ENCODE measurements at regions not wholly inside any gene's neighbourhood (a gene's known extent, or its start where the extent isn't known, plus 50 kb on each side); places are given as distances from the start of the nearest gene placed in this dataset.

DNA sequence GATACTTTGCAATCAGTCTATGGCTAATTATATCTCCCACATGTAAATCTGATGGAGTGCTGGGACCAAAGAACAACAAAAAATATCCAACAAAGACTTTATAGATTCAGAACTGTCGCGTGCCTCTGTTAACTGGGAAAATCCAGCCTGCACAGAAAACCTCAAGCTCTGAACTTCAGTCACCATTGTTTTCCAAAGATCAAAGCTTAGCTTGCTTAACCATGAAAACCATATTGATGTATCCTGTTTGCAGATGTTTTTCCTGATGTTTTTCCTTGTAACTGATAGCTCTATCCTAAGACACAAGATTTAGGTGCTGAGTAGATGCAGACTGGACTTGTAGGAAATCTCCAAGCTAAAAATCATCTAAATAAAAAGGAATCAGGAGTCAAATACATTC is 163.7 kb downstream of the GXYLT1 start:
- no peak for DNase-seq

DNA sequence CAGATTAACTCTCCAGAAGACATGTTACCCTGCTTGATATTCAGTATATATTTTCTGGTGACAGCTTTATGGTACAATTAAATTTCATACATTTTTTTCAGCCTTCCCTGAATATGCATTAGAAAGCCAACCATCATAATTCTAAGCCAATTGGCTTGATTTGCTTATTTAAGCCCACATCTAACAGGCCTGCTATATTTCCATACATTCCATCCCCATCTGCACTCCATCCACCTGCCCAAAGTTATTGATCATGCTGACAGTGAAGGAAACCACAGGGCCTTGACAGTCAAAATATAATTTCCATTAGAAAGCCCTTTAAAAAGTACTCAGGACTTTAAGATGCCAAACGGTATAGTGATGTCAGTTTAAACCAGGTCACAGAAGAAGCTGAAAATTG is 164.3 kb downstream of the GXYLT1 start:
- DNase-seq, result no peak

DNA sequence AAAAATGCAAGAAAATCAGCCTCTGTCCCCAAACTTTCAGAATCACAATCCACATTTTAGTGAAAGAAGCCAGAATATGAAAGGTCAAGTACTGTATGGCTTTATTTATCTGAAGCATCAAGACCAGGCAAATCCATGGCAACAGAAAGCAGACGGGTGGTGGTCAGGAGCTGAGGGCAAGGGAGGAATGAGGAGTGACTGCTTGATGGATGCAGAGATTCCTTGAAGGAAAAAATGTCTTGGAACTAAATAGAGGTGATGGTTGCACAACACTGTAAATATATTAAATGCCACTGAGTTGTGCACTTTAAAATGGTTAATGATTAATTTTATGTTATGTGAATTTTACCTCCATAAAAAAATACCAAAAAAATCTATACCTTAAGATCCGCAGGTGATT is 165.1 kb downstream of the GXYLT1 start:
- no peak for DNase-seq

DNA sequence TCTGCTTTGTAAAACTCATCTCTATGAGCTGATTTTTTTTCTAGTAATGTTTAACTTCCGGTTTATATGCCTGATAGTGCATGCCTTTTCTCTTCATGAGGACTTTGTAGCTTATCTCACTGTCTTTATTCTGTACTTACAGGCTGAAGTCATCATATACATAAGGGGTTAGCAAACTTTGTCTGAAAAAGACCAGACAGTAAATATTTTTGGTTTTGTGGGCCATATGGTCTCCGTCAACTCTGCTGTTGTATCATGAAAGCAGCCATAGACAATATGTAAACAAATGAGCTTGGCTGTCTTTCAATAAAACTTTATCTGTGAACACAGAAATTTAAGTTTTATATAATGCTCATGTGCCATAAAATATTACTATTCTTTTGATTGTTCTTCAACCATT is 172.1 kb downstream of the GXYLT1 start:
- no peak for DNase-seq

DNA sequence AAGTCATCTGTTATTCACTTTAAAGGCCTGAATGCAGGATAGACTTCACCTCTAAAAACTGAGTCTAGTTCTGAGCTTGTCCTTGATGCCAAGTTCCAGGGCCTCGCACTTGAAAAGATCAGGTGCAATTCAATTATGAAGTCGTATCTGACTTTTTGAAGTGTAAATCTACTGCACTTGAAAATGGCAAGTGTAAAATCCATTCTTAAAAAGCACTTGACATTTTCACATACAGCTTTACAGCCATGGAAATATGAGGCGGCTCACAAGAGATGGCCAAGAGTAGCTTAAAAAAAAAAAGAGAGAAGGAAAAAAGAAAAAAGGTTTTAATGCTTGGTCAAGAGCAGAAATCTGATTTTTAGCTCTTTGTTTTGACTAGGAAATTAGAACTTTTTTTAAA is 172.5 kb downstream of the GXYLT1 start:
- DNase-seq, result peak; percentile 65

DNA sequence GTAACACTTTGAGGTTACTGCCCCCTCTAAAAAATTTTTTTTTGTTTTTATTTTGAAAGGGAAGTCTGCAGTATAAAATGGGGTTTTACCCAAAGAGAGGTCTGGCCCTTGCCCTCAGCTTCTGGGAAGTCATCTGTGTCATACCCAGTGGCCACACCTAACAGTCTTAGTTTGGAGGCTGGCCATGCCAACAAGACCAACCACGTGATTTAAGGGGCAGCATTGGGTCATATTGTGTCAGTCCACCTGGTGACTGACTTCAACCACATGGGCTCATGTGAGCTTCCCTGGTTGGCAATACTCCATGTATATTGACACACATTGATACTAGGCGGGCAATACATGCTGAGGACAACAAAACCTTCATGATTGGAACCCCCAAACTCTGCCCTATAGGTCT is 173.9 kb downstream of the GXYLT1 start:
- no peak for DNase-seq

DNA sequence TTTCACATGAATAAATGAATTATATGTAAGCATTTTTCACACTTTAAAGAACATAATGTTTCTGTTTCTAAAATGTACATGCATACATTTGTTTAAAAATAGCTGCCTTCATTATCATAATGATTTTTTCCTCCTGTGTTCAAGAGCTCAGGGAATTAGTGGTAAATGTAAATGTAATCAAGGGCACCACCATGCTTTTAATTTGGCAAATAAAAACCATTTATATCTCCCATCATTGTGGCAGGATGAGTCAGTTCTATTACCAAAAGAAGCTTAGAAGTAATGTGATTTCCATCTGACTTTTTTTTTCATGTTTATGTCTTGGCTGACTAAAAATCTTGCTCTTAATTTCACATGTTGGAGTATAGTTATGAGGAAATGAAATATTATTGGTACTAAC is 176.1 kb downstream of the GXYLT1 start:
- no peak for DNase-seq

DNA sequence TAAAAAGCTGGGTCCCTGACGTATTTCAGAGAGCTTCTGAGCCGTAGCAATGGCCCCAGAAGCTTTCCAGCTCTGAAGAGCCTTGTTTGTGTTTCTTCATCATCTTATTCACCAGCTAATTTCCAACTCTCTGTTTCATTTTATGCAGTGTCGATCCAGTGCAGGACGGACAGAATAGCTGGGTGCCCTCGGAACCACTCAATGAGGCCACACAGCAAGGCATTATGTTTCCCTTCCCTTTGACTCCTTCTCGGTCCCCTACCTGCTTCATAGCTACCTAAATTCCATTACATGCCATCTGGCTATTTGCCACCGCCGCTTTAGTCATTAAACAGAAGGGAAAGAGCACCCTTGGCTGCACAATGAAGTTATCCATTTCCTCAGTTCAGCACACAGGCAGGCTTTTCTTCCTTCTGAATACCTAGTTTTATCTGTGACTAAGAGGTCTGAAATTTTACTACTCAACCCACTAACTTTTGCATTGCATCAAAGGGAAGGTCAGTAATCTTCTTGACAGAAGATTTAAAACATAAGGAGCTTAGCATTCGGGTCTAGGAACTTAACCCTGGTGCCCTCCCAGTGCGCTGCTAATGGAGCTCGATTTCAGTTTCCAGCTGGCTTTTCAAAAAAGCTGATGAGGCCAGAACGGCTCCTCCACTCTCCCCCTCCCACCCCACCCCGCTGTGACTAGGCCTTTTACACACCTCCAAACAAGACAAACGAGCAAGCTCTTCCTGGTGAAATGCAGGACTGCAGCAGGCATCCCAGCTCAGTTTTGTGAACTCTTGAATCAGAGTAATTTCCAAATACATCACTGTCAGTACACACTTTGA is 176.8 kb downstream of the GXYLT1 start:
- DNase-seq, result peak; percentile 64

DNA sequence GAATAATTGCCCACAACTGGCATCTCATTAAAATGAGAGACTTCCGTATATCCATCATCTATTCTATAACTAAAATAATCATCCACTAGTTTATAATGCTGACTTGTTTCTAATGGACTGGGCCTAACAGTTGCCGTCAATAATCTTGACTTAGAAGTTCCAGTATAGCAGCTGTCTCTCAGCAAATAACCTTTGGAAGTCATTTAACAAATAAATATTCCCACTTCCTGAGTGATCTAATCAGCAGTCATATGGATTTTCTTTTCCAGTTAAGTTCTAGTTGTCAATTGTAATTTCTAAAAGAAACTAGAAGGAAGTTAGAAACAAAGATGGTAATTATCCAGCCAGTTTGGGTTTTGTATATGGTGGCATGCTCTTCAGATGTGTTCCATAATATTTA is 177.8 kb downstream of the GXYLT1 start:
- no peak for DNase-seq

DNA sequence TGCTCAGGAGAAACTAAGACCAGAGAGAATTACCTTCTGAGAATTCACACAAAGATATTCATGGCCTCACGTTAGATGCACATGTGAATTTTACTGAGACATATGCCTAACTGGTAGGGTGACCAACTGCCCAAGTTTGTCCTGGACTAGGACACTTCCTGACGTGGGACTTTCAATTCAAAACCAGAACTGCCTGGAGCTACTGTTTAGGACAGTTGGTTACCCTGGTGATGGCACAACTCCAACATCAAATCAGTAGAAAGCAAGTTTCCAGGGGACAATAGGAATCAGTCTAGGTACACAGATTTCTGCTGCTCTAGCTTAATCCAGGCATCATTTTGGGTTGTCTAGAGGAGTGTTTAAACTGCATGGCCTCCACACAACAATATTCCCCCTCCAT is 178.7 kb downstream of the GXYLT1 start:
- DNase-seq, result no peak

DNA sequence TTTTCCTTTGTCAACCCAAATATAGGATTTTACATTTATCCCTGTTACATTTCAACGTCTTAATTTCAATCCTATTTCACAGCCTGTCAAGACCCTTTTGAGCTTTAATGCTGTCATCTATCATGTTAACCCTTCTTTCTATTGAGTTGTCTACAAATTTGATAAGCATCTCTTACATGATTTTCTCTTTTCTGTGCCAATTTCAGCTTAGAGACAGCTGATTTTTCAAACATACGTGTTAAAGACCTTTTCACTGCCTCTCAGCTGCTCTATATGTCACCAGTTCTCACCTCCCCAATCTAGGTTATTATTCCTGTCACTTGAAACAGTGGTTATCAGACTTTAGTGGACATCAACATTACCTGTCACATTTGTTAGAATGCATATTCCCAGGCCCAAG is 181.3 kb downstream of the GXYLT1 start:
- DNase-seq, result no peak

DNA sequence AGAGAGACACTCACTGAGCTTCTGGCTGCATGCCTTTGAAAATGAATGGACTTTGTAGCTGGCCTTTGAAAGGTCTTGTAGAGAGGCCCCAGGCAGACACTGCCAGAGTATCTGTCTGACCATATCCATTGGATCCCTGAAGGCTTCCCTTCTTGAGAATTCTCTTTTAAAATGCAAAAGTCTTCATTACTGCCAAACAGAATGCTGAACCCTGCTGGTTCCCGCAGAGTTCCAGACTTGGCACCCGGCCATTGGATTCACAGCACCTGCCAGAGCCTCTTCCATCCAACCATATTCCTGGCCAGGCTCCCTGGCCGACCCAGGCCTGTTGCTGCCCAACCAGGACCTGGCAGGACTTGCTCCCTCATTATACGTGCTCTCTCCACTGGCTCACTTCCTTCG is 182.5 kb downstream of the GXYLT1 start:
- peak; percentile 56 for DNase-seq

DNA sequence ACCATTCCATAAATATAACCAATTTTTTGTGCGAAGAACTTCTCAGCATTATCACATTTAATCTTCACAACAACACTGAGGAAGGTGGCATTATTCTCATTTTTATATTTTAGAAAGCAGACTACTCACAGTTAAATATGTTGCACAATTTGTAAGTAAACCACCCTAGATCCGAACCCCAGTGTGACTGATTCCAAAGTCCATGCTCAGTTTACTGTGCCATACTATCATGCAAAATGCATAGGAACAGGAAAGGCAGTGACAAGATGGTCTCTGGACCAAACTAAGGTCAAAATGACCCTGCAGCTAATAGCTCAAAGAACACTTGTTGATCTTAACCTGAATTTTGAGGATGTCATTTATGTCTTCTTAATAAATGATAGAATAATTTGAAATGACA is 185.4 kb downstream of the GXYLT1 start:
- no peak for DNase-seq

DNA sequence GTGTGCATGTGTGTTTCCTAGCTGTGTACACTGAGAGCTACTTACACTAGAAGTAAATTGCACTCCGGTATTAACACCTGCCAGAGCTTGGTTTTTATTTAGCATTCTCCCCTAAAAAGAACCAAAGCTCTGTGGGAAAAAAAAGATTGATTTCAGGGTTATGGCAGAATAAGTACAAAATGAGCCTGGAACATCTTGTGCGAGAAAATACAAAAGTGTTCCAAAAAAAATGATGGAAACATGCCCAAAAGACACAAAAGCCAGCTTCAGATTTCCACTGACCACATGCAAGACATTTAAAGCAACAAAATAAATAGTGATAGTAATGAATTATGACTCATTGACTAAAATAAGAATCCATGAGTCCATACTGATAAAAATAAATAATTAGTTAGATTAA is 188.3 kb downstream of the GXYLT1 start:
- no peak for DNase-seq

DNA sequence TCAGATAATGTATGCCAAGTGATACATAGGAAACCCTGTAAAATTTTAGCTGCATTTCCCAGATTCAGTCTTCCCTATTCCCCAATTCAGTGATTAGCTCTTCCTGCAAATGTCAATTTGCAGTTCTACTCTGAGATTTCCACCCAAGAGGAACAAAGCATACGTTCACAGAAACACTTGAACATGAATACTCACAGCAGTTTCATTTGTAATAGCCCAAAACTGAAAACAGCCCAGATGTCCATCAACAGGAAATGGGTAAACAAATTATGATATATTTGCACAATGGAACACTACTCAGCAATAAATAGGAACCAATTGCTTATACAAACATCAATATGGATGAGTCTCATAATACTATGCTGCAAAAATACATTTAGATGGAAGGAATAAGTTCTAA is 194.2 kb downstream of the GXYLT1 start:
- DNase-seq, result no peak

DNA sequence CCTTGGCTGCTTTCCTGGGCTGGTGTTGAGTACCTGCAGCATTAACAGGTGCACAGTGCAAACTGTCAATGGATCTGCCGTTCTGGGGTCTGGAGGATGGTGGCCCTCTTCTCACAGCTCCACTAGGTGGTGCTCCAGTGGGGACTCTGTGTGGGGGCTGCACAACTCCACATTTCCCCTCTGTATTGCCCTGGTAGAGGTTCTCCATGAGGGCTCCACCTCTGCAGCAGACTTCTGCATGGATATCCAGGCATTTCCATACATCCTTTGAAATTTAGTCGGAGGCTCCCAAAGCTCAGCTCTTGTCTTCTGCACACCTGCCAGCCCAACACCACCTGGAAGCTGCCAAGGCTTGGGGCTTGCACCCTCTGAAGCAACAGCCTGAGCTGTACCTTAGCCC is 198.6 kb downstream of the GXYLT1 start:
- DNase-seq, result no peak

DNA sequence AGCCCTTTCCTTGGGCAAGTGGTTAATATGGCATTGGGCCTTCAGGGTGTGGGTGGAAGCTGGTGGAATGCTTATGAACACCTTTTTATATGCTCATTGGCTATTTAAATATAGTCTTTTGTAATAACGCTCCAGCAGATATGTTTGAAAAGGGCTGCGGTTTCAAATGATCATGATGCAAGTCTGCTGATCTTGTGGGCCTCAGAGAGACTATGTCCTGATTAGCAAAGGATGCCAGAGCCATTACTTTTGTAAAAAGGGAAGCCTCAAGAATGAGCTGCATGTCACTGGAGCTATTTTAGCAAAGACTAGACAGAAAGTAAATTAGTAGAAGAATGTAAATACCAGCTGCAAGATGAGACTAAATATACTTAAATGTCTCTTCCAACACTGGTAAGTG is 200.5 kb downstream of the GXYLT1 start:
- no peak for DNase-seq

DNA sequence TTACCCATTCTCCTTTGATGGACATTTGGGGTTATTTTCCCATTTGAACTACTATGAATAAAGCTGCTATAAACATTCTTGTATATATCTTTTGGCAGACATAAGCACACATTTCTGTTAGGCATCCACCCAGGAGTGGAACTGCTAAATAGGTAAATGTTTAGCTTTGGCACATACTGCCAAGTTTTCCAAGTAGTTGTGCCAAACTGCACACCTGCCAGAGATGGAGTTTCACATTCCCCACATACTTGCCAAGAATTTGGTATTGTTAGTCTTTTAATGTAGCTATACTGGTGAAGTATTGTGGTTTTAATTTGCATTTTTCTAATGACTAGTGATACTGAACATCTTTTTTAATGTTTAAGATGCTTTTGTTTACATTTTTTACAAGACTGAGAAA is 201.0 kb downstream of the GXYLT1 start:
- no peak for DNase-seq

DNA sequence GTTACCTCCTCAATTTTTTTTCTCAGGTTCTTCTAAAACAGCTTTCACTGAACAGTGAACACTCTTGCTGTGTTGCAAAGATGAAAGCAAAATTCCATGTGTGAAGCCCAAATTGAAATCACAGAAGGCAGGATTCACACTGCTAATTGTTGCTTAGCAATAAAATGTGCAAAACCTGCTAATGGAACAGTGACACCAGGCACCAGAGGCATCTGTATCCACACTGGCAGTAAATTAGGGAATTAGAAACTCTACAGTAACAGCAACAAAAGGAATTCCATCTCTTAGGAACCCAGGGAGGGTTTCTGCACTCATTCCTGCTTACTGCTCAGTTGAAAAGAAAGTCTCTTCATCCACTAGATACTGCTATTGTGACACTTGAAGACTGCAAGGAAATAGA is 202.3 kb downstream of the GXYLT1 start:
- no peak for DNase-seq

DNA sequence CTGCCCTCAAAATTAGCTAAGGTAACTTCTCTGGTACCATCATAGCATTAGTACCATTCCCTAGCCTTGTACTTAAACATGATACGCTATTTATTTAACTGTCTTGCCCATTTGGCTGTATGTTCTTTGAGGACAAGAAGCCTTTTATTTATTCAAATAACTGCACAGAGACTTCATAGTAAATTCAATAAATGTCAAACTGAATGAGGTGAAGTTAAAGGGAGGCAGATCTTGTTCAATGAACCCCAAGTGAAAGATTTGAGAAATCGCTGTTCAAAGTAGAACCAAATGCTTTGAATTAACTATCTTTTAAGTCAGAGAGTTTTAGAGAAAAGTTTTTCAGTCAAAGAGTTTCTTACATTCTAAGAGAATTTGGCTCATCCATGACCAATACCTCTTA is 203.6 kb downstream of the GXYLT1 start:
- no peak for DNase-seq

DNA sequence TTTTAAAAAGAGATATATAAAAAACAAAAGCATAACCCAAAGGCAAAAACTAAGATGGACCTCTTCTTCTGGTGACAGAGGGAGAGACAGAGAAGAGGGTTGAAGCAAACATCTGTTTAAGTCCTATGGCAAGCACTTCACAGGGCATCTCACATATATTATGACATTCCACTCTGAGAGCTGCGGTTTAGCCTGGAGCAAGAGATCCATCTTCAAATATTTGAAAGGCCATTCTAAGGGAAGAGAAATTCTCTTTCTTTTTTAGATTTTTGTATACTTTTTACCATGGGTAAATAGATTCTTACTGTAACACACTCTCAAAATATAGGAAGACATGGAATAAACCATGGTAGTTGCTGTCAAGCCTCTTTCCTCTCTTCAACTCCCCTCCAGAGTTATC is 204.1 kb downstream of the GXYLT1 start:
- no peak for DNase-seq

DNA sequence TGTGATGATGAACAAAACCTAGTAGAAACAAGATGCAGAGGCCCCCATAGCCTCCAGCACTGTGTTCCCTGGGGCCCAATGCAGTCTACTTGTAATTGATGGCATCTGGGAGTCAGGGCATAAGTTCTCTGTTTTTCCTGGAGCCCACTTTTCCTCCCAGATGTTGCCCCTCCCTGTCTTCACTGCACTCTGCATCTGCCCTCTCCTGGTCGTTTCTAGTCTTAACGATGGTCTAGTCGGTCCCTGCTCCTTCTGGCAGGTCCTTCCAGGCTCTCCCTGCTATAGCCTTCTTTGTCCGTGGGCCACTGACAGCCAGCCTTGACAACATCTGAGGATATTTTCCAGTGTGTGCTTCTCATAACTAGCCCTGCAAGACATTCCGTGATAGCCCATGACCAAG is 208.3 kb downstream of the GXYLT1 start:
- DNase-seq, result no peak

DNA sequence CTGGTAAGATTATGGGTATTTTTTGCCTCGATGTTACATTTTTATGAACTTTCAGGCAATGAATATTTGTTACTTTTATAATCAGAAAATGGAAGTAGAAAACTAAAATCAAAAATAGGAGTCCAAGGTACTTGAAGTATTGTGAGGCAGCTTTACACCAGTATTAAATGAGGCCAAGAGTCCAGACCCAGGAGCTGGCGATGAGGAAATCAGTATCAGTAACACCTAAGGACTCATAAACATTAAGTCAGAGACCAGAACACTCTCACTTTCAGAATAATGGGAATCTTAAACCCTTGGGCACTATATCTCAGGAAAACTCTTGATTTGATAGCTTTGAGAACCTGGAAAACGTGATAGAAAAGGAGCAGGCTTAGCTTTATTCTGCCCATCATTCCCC is 208.8 kb downstream of the GXYLT1 start:
- no peak for DNase-seq

DNA sequence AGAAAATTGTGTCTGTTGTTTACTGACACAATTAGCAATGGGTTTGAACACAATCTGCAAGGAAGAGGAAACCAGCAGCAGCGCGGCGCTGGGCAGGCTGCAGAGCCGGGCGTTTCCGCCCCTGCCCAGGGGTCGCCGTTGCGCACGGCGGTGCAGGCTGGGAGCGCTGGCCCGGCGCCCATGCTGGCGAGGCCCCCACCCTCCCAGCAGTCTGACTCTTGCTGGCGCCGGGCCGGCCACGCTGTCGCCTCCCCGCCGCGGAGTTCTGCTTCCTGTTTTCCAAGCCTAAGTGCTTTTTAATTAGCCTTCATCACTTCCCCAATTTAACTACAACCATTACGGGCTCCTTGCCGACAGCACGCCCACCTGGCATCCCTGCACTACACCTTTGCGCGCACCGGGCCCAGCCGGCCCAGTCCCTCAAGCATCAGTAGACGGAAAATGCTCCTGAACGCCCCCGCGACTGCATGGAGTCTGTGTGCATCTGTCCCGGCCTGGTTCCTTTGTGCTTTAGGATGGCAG is 212.1 kb downstream of the GXYLT1 start:
- peak; percentile 95 for DNase-seq

DNA sequence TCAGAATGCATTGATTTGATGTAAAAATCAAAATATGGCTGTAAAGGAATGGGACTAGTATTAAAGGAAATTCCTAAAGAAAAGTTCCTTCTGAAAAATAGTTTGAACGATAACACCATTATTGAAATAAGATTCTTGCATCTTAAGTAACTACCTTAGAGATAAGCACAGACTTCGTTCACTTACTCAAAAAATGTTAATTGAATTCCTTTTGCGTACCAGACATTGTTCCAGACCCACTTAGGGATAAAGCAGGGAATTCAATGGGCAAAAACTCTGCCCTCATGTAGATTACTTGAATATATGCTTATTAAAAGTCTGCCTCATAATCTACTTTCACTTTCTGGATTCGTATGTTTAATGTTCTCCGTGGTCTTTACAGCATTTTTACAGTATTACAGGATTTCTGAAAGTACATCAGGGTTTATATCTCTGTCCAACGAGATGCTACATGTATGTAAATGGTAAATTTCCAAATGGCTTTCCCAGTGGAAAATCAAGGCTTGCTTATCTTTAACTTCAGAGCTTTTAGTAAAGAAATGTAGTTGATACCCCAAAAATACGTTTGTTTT is 213.7 kb downstream of the GXYLT1 start:
- DNase-seq, result peak; percentile 53

Measured in DMS79 treated with DMSO at 0.1 percent for 48 hours (cell line).